Endothelial cell (in vitro differentiated cells): ENCODE measurements at regions not wholly inside any gene's neighbourhood (a gene's known extent, or its start where the extent isn't known, plus 50 kb on each side); places are given as distances from the start of the nearest gene placed in this dataset.

ENCODE experiments used
- DNase-seq: peaks from one replicate; pipeline ENCODE4 v3.0.0; 2021; ENCODE audit warnings: low spot score
- H3K27ac Mint-ChIP-seq: one replicate; pipeline ENCODE4 v1.8.0; 2021; ENCODE audit warnings: mixed read lengths, inconsistent platforms; ENCODE audit not compliant: unreplicated experiment
- H3K27me3 Mint-ChIP-seq: one replicate; pipeline ENCODE4 v1.8.0; 2021; ENCODE audit warnings: mild to moderate bottlenecking, moderate library complexity, mixed read lengths, inconsistent platforms; ENCODE audit not compliant: unreplicated experiment
- H3K36me3 Mint-ChIP-seq: one replicate; pipeline ENCODE4 v1.8.0; 2021; ENCODE audit warnings: mild to moderate bottlenecking, low read depth, mixed read lengths, inconsistent platforms; ENCODE audit not compliant: unreplicated experiment
- H3K4me1 Mint-ChIP-seq: one replicate; pipeline ENCODE4 v1.8.0; 2021; ENCODE audit warnings: mild to moderate bottlenecking, mixed read lengths, inconsistent platforms; ENCODE audit not compliant: unreplicated experiment
- H3K4me3 Mint-ChIP-seq: one replicate; pipeline ENCODE4 v1.8.0; 2021; ENCODE audit warnings: mild to moderate bottlenecking, mixed read lengths, inconsistent platforms; ENCODE audit not compliant: unreplicated experiment
- H3K9me3 Mint-ChIP-seq: one replicate; pipeline ENCODE4 v1.8.0; 2021; ENCODE audit warnings: mixed read lengths, inconsistent platforms; ENCODE audit not compliant: unreplicated experiment
- CTCF ChIP-seq: fragments of 200-600 bp; sonication (generic); IDR thresholded peaks from one replicate; pipeline ENCODE4 v1.5.0; 2021; ENCODE audit warnings: antibody characterized with exemption; ENCODE audit not compliant: unreplicated experiment

DNA sequence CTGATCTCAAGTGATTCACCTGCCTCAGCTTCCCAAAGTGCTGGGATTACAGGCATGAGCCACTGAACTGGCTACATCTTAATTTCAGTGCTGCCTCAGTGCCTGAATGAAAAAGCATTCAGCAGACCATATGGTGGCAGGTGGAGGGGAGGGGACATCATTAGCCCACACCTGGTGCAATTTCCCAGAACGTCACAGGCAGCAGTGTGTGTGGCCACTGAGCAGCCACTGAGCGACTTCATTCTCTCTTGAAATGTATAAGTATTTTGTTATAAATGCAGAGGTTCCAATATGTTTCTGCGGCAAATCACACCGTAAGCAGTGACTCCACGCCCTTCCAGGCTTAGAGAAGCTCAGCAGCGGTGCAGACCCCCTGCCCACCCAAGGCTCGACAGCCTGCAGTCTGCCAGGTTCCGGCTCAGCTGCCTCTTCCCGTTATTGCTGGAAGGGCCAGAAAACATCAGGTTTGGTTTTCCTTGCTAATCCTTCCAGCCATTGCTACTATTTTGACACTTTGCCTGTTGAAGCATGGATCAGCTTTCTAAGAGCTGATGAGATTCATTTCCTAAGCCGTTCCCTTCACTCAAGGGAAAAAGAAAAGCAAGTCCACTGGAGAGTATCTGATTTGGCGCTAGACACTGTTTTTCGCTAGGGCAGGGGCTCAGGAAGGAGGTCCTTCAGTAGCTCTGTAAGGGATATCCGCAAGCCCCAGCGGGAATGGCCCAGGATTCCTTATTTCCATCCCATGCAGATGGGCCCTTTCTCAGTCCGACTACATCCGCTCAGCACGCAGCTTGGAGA is 250.7 kb downstream of the VAPA start:
- no peaks in the 10 kb centered on the region for H3K4me1 Mint-ChIP-seq
- no peak overlapping the region for H3K4me3 Mint-ChIP-seq
- H3K36me3 Mint-ChIP-seq, result peaks cover 4% of the 10 kb centered on the region
- H3K27ac Mint-ChIP-seq, result no peak overlapping the region
- H3K9me3 Mint-ChIP-seq, result no peaks in the 10 kb centered on the region
- no peak for TF ChIP-seq CTCF
- DNase-seq, result no peak
- H3K27me3 Mint-ChIP-seq, result peaks cover 3% of the 10 kb centered on the region

GRCh38 chr18:10166164-10166807 is 252.5 kb downstream of the VAPA start:
- TF ChIP-seq CTCF, result no peak
- peaks cover 4% of the 10 kb centered on the region for H3K36me3 Mint-ChIP-seq
- no peak overlapping the region for H3K27ac Mint-ChIP-seq
- H3K4me3 Mint-ChIP-seq, result no peak overlapping the region
- peaks cover 3% of the 10 kb centered on the region for H3K27me3 Mint-ChIP-seq
- H3K4me1 Mint-ChIP-seq, result no peaks in the 10 kb centered on the region
- no peaks in the 10 kb centered on the region for H3K9me3 Mint-ChIP-seq
- no peak for DNase-seq

DNA sequence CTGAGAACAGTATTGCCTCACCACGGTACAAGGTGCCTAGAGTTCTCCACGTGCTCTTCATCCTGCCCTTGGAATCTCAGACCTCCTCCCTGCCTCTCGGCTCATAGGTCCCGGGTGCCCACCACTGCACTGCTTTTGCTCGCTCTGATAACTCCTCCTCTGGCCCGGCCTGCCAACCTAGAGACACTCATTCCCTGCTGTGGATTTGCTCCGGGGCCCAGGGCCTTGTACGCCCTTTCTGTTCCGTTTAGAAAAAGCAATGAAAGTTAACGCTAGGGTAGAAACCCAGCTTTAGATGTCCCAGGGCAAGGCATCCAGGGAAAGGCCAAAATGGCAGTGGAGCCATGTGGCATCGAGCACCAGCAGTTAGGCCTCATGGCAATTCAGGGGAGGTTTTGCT is 253.9 kb downstream of the VAPA start:
- Mint-ChIP-seq H3K4me1 (no peaks in the 10 kb centered on the region), H3K36me3 (peaks cover 4% of the 10 kb centered on the region), H3K27ac (no peak overlapping the region), H3K4me3 (no peak overlapping the region), H3K27me3 (peaks cover 3% of the 10 kb centered on the region), H3K9me3 (no peaks in the 10 kb centered on the region)
- no peak for TF ChIP-seq CTCF
- no peak for DNase-seq

DNA sequence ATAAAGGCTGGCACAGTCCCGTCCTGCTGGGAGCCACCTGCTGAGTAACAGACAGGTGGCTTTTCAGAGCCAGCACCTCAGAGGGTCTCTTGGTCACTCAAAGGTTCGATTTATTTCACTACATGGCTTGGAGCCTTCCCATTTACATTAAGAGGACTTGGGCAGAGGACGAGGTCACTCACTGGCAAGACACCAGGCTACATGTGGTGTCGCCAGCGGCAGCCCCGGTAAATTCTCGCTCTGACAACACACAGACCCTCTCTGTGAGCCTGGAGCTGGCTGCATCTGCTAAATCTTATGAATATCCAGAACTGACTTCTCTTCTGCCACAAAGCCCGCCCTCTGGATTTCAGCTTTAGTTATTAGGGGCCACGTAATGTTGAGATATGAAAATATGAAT is 254.7 kb downstream of the VAPA start:
- Mint-ChIP-seq H3K4me1 (no peaks in the 10 kb centered on the region), H3K4me3 (no peak overlapping the region), H3K27me3 (peaks cover 3% of the 10 kb centered on the region), H3K36me3 (peaks cover 4% of the 10 kb centered on the region), H3K9me3 (no peaks in the 10 kb centered on the region), H3K27ac (no peak overlapping the region)
- DNase-seq, result no peak
- no peak for TF ChIP-seq CTCF

DNA sequence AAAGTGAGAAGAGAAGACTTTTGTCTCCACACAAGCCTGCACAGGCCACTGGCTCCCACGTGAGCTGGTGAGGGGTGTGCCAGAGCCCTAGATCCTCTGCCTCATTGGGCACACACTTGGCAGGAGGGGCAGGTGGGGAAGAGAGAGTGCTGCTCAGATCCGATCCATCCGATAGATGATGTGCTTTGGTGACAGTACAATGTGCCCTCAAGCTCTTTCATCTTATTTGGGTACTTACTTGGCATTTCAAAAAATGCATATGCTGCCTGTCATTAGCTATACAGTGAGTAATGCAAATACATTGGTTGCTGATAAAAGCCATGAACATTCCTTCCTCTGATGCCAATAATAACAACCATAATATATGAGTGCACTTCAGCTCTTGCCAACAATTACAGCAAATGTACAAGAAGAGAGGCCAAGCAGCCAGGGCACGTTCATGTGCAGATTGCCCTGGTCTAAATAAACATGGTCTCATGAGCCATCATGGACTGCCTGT is 255.3 kb downstream of the VAPA start:
- no peak for TF ChIP-seq CTCF
- Mint-ChIP-seq H3K4me3 (no peak overlapping the region), H3K27me3 (peaks cover 3% of the 10 kb centered on the region), H3K27ac (no peak overlapping the region), H3K4me1 (no peaks in the 10 kb centered on the region), H3K36me3 (peaks cover 4% of the 10 kb centered on the region), H3K9me3 (no peaks in the 10 kb centered on the region)
- DNase-seq, result no peak
